GDM1 (cell line): ENCODE measurements at regions not wholly inside any gene's neighbourhood (a gene's known extent, or its start where the extent isn't known, plus 50 kb on each side); places are given as distances from the start of the nearest gene placed in this dataset.
"Not testable (repeated sequence)": the region's sequence is repeated elsewhere in the genome, so short reads cannot be mapped to it uniquely, and the experiment has no call there.

Experiments used
- DNase-seq: peaks from one replicate; lab custom pipeline; 2025; lab: John Stamatoyannopoulos, UW

DNA sequence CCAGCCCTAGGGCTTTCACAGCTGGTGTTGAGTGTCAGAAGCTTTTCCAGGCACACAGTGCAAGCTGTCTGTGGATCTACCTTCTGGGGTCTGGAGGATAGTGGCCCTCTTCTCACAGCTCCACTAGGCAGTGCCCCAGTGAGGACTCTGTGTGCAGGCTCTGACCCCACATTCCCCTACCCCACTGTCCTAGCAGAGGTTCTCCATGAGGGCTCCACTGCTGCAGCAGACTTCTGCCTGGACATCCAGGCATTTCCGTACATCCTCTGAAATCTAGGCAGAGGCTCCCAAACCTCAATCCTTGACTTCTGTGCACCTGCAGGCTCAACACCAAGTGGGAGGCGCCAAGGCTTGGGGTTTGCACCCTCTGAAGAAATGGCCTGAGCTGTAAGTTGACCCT, 284.5 kb downstream of the MDFIC start:
- not testable (repeated sequence) for DNase-seq

DNA sequence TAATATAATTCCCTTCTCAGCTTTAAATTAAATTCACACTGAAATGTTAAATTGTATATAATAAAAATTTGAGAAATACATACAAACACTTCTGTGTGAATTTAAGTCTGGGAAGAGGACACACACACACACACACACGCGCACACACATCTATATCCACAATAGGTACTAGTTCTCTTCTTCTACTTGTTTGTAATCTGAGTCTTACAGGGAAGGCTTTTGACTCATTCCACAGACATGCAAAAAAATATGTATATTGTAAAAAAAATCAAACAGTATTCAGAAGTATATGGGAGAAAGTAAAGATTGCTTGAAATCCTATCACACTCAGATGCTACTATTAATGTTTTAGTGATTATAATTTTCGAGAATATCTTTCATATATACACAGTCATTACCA, 276.2 kb downstream of the MDFIC start:
- no peak for DNase-seq

DNA sequence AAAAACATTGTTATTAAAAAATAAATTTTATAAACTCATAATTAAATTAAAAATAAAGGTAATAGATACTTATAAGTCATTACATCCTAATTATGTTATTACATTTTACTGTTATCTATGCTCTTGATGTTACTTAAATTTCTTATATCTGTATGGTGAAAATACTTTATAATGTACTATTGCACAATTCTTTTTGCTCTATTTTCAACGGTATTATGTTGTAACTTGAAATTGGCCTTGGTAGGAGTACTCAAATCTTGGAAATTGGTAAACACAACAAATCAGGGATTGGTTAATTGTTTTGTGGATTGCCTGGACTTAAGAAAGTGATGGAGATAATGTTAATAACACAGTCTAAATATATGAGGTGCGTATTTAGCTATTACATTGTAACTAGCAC, 273.3 kb downstream of the MDFIC start:
- no peak for DNase-seq

DNA sequence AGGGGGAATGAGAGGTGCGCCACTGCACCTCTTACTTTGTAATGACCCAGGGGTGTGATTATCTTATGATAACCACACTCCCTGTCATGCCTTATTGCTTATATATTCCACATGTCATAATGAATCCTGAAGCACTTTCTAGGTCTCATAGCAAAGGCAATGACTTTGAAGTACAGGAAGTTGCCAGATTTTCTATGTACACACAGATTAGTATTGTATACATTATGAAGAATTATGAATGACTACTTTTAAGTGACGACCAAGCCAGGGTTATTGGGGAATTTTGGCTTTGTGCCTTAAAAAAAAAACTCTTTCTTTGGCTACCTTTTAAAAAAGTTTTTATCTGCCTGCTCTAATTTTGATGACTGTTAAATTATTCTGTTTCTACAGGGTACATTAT, 269.6 kb downstream of the MDFIC start:
- DNase-seq, result no peak

DNA sequence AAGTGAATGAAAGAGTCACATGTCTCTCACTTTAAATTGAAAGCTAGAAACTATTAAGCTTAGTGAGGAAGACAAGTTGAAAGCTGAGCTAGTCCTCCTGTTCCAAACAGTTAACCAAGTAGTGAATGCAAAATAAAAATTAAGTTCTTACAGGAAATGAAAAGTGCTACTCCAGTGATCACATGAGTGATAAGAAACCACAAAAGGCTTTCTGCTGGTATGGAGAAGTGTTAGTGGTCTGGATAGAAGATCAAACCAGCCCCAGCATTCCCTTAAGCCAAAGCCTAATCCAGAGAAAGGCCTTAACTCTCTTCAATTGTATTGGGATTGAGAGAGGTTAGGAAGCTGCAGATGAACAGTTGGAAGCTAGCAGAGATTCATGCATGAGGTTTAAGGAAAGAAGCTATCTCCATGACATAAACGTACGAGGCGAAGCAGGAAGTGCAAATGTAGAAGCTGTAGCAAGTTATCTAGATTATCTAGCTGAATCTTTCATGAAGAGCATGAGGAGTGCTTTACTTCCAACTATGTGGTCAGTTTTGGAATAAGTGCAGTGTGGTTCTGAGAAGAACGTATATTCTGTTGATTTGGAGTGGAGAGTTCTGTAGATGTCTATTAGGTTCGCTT, 261.6 kb downstream of the MDFIC start:
- no peak for DNase-seq

DNA sequence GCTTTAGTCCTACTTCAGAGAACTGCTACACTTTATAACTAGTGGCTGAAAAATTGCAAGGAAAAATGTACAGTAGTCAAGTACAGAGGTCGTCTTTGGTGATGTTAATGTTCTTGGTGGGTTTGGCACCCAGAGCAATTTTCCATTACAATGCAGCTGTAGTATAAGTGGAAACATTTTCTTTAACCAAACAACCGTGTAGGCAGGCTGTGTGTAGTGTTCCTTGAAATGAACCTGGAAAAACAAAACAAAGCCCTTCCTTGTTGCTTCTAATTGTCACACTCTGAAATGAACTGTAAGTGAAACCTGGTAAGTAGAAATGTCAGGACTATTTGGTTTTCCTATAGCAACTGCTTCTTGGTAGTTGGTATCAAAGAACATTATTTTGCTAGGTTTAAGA, 256.9 kb downstream of the MDFIC start:
- DNase-seq, result no peak

DNA sequence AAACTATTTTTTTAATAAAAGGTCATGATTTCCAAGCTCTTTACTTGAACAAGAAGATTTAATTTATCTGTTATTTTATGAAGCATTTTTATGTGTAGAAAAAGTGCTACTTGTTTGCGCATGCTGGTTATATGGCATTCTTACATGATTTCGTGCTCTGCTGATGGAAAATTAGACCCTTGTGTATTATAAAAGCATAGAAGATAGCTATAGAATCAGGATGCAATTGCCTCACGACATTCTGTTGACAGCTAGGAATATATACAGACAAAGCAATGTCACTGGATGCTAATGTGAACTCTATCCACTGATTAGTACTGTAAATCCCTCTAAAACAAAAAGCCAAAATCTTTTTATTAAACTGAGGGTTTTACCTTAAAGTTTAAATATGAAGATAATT, 255.9 kb downstream of the MDFIC start:
- DNase-seq, result no peak

DNA sequence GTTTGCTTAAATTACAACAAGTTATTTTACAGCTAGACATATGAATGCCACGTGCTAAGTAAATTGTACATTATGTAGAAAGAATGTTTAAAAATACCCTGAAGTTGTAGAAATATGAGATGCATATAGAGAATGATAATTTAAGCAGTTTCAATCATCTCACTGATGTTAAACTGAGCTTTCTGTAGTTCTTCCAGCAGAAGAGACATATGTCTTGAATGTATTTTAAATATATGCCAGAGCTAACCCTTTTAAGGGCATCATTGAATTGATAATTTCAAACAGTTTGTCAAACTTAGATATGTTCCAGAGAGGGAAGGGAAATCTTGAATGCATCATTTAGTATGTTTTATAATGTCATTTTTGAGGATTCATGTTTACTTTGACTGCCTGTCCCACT, 255.2 kb downstream of the MDFIC start:
- no peak for DNase-seq

DNA sequence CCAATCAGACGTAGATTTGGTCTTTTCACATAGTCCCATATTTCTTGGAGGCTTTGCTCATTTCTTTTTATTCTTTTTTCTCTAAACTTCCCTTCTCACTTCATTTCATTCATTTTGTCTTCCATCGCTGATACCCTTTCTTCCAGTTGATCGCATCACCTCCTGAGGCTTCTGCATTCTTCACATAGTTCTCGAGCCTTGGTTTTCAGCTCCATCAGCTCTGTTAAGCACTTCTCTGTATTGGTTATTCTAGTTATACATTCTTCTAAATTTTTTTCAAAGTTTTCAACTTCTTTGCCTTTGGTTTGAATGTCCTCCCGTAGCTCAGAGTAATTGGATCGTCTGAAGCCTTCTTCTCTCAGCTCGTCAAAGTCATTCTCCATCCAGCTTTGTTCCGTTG, 250.5 kb downstream of the MDFIC start:
- not testable (repeated sequence) for DNase-seq

DNA sequence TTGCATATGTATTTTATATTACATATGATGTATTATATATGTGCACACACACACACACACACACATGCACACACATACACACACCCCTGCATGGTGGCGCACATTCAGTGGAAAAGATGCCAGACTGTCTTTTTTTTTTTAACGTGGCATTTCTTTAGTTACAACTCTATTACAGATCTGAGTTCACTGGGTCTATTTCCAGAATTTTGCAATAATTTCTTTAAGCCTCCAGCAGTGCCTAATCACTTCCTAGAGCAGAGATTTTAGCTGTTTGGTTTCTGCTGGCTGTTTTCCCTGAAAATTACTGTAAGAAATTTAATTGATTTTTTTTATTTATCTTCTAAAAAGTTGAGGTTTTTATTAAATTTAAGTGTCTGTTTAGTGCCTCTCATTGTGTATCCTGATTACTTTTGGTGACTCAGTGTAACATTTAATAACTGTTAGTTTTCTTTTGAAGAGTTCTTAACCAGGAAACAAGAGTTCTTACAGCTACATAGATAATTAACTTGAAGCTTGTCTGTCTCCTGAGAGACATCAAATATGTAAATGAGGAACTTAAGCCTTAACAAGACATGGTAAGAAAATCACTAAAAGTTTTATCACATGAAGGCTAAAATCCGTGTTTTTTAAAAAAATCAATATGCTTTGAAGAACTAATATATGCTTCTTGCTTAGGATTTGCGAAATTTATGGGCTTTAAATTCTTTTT, 232.0 kb downstream of the MDFIC start:
- no peak for DNase-seq

DNA sequence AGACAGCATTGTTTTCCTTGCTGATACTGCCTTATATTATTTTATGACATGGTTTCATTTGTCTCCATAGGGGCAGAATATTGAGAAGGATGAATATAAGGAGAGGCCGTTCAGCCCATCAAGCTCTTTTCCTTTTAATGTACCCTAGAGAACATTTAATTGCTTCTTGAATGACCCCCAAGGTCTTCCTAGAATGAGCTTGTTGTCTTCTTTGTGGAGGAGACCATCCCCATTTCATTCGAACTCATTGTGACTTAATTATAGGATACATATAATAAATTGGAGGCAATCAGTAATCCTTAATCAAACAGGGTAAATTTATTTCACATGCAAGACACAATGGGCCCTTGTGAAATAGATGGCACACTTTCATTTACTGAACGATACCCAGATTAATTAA, 231.3 kb downstream of the MDFIC start:
- DNase-seq, result no peak

DNA sequence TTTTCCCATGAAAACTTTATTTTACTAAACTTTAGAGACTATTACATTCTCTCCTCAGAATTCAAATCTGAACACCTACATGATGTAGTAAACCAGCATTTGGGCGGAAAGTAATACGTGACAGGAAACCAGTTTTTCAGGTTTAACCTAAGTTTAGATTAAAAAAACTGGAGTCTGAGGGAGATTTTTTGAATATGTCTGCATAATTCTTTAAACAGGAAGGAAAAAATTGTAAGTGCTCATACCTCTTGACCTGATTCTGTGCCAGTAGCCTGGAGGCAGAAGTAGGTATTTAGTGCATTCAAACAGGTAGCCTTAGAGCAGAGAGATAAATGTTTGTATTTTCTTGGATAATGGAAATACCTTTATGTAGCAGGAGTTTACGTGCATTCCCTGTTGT, 224.3 kb downstream of the MDFIC start:
- DNase-seq, result no peak

DNA sequence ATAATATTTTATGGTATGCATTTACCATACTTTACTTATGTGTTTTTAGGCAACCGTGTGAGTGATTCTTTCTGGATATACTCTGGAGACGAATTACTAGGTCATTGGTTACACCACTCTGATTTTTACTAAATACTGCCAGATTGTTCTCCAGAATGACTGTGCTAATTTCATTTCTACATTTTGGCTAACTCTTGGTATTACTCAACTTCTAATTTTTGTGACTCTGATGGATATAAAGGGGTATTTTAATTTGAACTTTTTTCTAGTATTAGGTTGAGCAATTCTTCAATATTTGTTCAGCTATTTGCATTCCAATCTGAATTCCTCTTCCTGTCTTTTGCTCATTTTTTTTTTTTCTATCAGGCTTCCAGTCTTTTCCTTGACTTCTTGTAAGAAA, 223.6 kb downstream of the MDFIC start:
- DNase-seq, result no peak

DNA sequence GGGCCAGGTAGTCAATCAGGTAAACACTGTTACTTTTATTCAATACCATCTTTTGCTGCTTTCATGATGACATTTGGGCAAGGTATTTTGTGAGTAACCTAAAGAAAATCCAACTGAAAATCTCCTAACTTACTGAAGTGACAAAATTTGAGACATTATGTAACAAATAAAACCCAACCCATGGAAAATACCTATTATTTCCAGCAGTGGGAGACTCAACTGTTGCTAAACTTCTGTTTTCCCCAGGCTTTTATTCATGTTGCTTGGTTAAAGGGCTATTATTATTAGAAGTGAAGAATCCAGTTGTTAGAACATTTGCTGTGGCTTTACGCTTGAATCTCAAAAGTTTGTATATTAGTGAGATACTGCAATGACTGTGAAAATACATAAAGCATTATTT, 215.9 kb downstream of the MDFIC start:
- no peak for DNase-seq

DNA sequence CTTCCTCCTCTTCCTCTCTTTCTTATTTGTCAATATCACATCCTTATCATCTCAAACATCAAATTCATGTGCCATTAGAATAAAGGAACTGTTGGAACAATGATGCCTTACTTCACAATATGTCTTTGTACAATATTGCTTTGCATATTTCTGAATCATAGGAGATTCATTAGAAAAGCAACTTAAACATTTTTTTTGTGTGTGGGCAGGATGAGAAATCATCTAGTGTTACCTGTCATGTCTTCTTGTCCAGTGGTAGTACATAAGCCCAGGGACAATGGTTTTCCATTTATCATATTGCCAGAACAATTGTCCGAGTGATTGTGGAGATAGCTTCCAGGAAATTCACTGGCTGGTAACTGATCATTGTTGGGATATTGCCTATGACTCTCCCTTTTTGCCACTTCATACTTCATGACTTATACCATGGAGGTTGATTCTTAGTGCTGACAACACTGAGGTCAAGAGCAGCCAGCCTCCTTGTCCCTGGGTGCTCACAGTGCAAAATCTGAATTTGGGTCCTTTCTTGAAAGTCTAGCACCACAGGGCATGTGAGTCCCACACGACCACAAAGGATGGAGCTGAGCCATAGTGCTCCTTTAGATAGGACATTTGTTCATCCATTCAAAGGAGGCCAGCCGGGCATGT, 215.0 kb downstream of the MDFIC start:
- DNase-seq, result no peak

DNA sequence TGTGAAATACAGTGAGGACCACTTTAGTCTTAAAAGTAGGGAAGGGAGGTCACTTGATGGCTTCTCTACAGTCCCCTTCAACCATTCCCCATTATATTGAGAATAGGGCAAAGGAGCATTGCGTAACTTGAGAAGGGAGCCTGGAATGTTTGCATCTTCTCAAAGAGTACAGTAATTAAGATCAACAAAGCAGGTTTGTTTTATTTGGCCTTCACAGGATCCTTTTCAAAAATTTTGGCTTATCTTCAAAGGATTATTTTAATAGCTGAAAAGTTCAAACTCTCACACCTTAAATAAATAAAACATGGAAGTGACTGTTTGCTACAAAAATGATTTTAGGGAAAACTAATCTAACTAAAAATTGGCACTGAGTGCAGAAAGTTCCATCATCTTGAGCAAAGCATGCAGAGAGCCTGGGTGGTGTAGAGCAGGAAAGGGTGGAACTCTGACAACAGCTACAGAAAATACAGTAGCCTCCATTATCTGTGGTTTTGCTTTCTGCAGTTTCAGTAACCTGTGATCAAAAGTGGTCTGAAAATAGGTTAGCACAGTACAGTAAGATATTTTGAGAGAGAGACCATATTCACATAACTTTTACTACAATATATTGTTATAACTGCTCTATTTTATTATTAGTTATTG, 214.0 kb downstream of the MDFIC start:
- no peak for DNase-seq

DNA sequence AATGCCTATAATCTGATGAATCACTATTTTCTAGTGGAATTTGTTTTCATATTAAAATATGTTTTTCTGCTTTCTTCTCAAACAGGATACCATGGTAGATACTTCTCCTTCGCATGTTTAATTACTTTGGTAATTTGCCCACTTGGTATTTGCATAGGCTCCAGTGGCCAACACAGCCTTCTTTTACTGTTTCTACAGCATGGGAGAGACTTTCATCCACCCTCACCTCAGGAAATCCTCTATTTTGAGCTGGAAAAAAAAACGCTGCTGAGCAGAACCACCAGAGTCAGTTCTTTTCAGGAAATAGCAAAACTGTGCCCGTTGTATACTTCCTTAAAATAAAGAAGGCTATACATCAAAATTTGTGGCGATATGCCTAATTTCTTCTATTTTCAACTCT, 213.3 kb downstream of the MDFIC start:
- peak; percentile 69 for DNase-seq

DNA sequence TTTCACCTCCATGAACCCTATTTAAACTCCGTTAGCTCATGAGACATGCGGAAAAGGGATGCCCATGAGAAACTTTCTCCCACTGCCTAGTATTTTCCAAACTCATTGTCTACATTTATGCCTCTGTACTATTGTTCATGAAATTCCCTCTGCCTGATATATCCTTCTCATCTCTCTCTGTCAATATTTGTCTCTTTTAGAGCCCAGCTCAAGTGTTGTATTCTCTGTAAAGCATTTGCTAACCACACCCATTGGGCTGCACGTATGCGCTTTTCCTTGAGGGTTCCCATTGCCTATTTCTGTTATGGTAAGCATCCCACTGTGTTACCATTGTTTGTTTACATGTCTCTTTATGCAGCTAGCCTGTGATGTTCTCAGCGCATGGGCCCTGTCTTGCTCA, 211.4 kb downstream of the MDFIC start:
- DNase-seq, result no peak

DNA sequence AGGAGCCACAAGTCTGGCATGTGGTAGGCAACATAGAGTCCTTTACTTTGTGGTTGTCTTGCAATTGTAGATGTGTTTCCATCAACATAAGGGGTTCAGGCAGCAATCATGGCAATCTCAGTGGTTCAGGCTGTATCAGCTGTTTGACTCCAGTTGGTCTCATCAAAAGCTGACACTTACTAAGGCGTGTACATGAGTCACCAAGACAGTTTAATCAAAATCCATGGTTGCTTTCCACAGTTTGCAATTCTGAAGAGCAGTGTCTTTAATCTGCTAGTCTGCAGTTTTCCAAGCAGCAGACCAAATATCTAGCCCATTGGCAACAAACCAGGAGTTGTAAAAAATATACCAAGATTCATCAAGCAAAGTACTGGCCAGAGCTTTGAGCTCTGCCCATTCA, 210.2 kb downstream of the MDFIC start:
- DNase-seq, result no peak

DNA sequence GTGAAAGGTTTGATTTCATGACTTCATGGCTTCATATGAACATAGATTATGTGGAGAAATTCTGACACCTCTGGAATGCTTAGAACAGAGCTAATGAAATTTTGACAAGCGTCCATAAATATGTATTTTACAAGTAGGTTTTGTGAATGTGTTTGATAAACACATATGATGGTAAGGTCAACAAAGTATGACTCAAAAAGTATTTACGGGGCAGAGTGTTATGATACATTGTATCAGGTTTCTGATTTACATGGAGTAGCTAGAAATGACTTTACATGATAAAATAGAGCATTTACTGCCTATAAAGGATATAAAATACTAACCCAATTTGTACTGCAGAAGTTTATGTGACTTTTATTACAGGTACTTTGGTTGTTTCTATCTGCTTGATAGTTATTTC, 206.3 kb downstream of the MDFIC start:
- DNase-seq, result no peak

DNA sequence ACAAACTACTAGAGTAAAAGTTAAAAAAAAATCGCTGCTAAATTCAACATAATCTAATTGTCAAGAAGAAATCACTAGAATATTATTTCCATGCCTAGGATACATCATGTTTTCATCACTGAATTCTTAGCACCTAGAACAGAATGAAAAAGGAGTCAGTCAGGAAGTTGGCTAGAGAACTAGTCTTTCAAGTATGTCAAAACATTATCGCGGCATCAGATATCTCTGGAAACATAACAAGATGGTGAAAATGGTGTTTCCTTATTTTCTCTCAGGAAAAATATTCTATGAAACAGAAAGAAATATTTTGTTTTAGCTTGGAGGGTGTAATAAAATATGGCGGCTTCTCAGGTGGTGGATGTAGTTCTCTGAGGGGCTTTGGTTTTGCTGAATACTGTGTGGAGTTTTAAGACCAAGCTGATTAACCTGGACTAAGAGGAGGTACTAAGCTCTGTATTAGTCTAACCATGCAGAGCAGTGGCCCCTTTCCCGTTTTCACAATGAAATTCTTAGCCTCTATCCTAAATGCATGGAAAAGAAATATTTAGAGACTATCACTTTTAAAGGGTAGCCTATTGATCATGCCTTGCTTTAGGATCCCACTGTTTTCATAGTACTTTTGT, 205.6 kb downstream of the MDFIC start:
- DNase-seq, result no peak

DNA sequence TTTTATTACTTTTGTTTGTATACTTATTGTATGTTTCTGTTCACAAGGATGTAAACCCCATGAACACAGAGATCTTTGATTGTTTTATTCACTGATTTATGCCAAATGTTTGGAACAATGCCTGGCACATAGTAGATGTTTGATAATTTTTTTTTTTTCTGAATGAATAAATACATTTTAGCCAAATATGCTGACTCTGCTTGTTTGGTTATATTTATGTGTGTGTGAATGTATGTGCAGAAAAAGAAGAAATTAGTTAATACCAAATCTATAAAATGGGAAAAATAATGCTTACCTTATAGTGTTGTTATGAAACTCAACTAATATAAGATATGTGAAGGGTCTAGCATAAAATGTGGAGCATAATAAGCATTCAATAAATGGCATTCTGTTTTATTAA, 203.9 kb downstream of the MDFIC start:
- DNase-seq, result no peak

DNA sequence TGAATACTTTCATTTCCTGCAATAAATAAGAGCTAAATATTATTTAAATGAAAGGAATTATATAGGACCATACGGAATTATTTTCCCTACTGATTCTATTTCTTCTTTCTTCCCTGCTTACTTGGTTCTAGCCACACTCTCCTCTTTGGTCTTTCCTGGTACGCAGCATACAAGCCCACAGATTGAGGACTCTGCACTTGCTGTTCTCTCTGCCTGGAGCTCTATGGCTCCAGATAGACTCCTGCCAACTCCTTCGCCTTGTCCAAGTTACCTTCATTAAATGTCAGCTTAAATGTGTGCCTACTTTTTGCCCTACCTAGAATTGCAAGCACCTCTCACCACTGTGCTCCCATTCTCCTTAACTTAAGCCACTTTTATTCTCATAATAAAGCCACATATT, 203.4 kb downstream of the MDFIC start:
- no peak for DNase-seq
